Sigmoid colon (tissue), 3 donors: ENCODE measurements at regions not wholly inside any gene's neighbourhood (a gene's known extent, or its start where the extent isn't known, plus 50 kb on each side); places are given as distances from the start of the nearest gene placed in this dataset.

Experiments used
- POLR2A ChIP-seq, 2 donors: fragments of 450-650 bp; IDR thresholded peaks; one replicate each; pipeline ENCODE4 v1.6.1; 2016; ENCODE audit warnings: antibody characterized with exemption in 2 of 2, mild to moderate bottlenecking in 2 of 2, moderate library complexity in 2 of 2
- TF ChIP-seq, protein P1 (sequence below), 4 experiments: fragments of 450-650 bp in 3 of 4; fragments of 200-600 bp in 1 of 4; IDR thresholded peaks; one replicate each; pipeline ENCODE4 v1.5.1; 2016 to 2019; ENCODE audit warnings: antibody characterized with exemption in 4 of 4, mild to moderate bottlenecking in 3 of 4, moderate library complexity in 2 of 4

- TF ChIP-seq, protein P1, sequence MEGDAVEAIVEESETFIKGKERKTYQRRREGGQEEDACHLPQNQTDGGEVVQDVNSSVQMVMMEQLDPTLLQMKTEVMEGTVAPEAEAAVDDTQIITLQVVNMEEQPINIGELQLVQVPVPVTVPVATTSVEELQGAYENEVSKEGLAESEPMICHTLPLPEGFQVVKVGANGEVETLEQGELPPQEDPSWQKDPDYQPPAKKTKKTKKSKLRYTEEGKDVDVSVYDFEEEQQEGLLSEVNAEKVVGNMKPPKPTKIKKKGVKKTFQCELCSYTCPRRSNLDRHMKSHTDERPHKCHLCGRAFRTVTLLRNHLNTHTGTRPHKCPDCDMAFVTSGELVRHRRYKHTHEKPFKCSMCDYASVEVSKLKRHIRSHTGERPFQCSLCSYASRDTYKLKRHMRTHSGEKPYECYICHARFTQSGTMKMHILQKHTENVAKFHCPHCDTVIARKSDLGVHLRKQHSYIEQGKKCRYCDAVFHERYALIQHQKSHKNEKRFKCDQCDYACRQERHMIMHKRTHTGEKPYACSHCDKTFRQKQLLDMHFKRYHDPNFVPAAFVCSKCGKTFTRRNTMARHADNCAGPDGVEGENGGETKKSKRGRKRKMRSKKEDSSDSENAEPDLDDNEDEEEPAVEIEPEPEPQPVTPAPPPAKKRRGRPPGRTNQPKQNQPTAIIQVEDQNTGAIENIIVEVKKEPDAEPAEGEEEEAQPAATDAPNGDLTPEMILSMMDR (IDR thresholded peaks at IDR 0.05) = no peak
- no peak for TF ChIP-seq POLR2A (IDR thresholded peaks at IDR 0.05)
Measured at GRCh38 chr5:162473041-162473714, 405.6 kb downstream of the GABRG2 start.
